ENCODE measurements at regions not wholly inside any gene's neighbourhood (a gene's known extent, or its start where the extent isn't known, plus 50 kb on each side); places are given as distances from the start of the nearest gene placed in this dataset.

GRCh38 chr15:96262549-96263489 lies 67.7 kb upstream of the NR2F2 start:
- no peaks in the 10 kb centered on the region for H3K79me2 ChIP-seq (ENCODE audit: low read length)
- H2AFZ ChIP-seq (ENCODE audit: low read length), result no peak overlapping the region
- H3K4me3 ChIP-seq (ENCODE audit: low read length), result no peak overlapping the region
- no peak for DNase-seq
- H3K9ac ChIP-seq (ENCODE audit: low read length), result no peak overlapping the region
- no peaks in the 10 kb centered on the region for H3K27me3 ChIP-seq (ENCODE audit: low read length)
- H4K20me1 ChIP-seq (ENCODE audit: insufficient read depth, low read depth, low read length), result no peaks in the 10 kb centered on the region
- H3K9me2 ChIP-seq (replicated peaks; ENCODE audit: insufficient read depth, low read length), result no peaks in the 10 kb centered on the region
- no peaks in the 10 kb centered on the region for H3K36me3 ChIP-seq (ENCODE audit: insufficient read depth, low read length)
- no peaks in the 10 kb centered on the region for H3K4me1 ChIP-seq (ENCODE audit: low read length)
- H3K9me3 ChIP-seq (ENCODE audit: low read length), result peaks cover 29% of the 10 kb centered on the region
- no peak overlapping the region for H3K4me2 ChIP-seq (ENCODE audit: low read depth, low read length, poor library complexity, severe bottlenecking)
- H3K27ac ChIP-seq (ENCODE audit: low read length), result no peak overlapping the region

- no peak overlapping the region for H3K4me3 ChIP-seq (ENCODE audit: low read length)
- no peak overlapping the region for H3K4me2 ChIP-seq (ENCODE audit: low read depth, low read length, poor library complexity, severe bottlenecking)
- no peaks in the 10 kb centered on the region for H3K9me2 ChIP-seq (replicated peaks; ENCODE audit: insufficient read depth, low read length)
- H3K79me2 ChIP-seq (ENCODE audit: low read length), result no peaks in the 10 kb centered on the region
- H3K4me1 ChIP-seq (ENCODE audit: low read length), result no peaks in the 10 kb centered on the region
- H3K9me3 ChIP-seq (ENCODE audit: low read length), result peaks cover 30% of the 10 kb centered on the region
- no peaks in the 10 kb centered on the region for H3K36me3 ChIP-seq (ENCODE audit: insufficient read depth, low read length)
- H3K27me3 ChIP-seq (ENCODE audit: low read length), result no peaks in the 10 kb centered on the region
- DNase-seq, result no peak
- H3K9ac ChIP-seq (ENCODE audit: low read length), result no peak overlapping the region
- no peak overlapping the region for H2AFZ ChIP-seq (ENCODE audit: low read length)
- H4K20me1 ChIP-seq (ENCODE audit: insufficient read depth, low read depth, low read length), result no peaks in the 10 kb centered on the region
- H3K27ac ChIP-seq (ENCODE audit: low read length), result no peak overlapping the region
Measured at GRCh38 chr15:96264351-96264798, 66.1 kb upstream of the NR2F2 start.

GRCh38 chr15:96264801-96265515 lies 65.5 kb upstream of the NR2F2 start:
- Histone ChIP-seq H3K9ac (ENCODE audit: low read length) (no peak overlapping the region), H3K4me1 (ENCODE audit: low read length) (no peaks in the 10 kb centered on the region), H3K27ac (ENCODE audit: low read length) (no peak overlapping the region), H2AFZ (ENCODE audit: low read length) (no peak overlapping the region), H3K4me3 (ENCODE audit: low read length) (no peak overlapping the region), H3K4me2 (ENCODE audit: low read depth, low read length, poor library complexity, severe bottlenecking) (no peak overlapping the region), H3K79me2 (ENCODE audit: low read length) (no peaks in the 10 kb centered on the region), H4K20me1 (ENCODE audit: insufficient read depth, low read depth, low read length) (no peaks in the 10 kb centered on the region), H3K36me3 (ENCODE audit: insufficient read depth, low read length) (no peaks in the 10 kb centered on the region), H3K9me2 (replicated peaks; ENCODE audit: insufficient read depth, low read length) (no peaks in the 10 kb centered on the region), H3K27me3 (ENCODE audit: low read length) (no peaks in the 10 kb centered on the region), H3K9me3 (ENCODE audit: low read length) (peaks cover 32% of the 10 kb centered on the region)
- no peak for DNase-seq

- H3K4me2 ChIP-seq (ENCODE audit: low read depth, low read length, poor library complexity, severe bottlenecking), result no peak overlapping the region
- no peaks in the 10 kb centered on the region for H3K4me1 ChIP-seq (ENCODE audit: low read length)
- no peaks in the 10 kb centered on the region for H3K36me3 ChIP-seq (ENCODE audit: insufficient read depth, low read length)
- no peak overlapping the region for H3K4me3 ChIP-seq (ENCODE audit: low read length)
- no peaks in the 10 kb centered on the region for H3K9me2 ChIP-seq (replicated peaks; ENCODE audit: insufficient read depth, low read length)
- DNase-seq, result no peak
- no peak overlapping the region for H3K9ac ChIP-seq (ENCODE audit: low read length)
- no peak overlapping the region for H3K27ac ChIP-seq (ENCODE audit: low read length)
- no peaks in the 10 kb centered on the region for H4K20me1 ChIP-seq (ENCODE audit: insufficient read depth, low read depth, low read length)
- peaks cover 37% of the 10 kb centered on the region for H3K9me3 ChIP-seq (ENCODE audit: low read length)
- no peaks in the 10 kb centered on the region for H3K79me2 ChIP-seq (ENCODE audit: low read length)
- H3K27me3 ChIP-seq (ENCODE audit: low read length), result no peaks in the 10 kb centered on the region
- H2AFZ ChIP-seq (ENCODE audit: low read length), result no peak overlapping the region
Measured at GRCh38 chr15:96266456-96266855, 64.0 kb upstream of the NR2F2 start.

GRCh38 chr15:96267463-96267862 lies 63.0 kb upstream of the NR2F2 start:
- Histone ChIP-seq H3K79me2 (ENCODE audit: low read length) (no peaks in the 10 kb centered on the region), H3K9me2 (replicated peaks; ENCODE audit: insufficient read depth, low read length) (no peaks in the 10 kb centered on the region), H3K36me3 (ENCODE audit: insufficient read depth, low read length) (no peaks in the 10 kb centered on the region), H3K4me1 (ENCODE audit: low read length) (no peaks in the 10 kb centered on the region), H4K20me1 (ENCODE audit: insufficient read depth, low read depth, low read length) (no peaks in the 10 kb centered on the region), H3K27me3 (ENCODE audit: low read length) (no peaks in the 10 kb centered on the region), H3K27ac (ENCODE audit: low read length) (no peak overlapping the region), H2AFZ (ENCODE audit: low read length) (no peak overlapping the region), H3K9me3 (ENCODE audit: low read length) (peaks cover 43% of the 10 kb centered on the region), H3K4me2 (ENCODE audit: low read depth, low read length, poor library complexity, severe bottlenecking) (no peak overlapping the region), H3K4me3 (ENCODE audit: low read length) (no peak overlapping the region), H3K9ac (ENCODE audit: low read length) (no peak overlapping the region)
- DNase-seq, result no peak

- no peaks in the 10 kb centered on the region for H4K20me1 ChIP-seq (ENCODE audit: insufficient read depth, low read depth, low read length)
- no peaks in the 10 kb centered on the region for H3K36me3 ChIP-seq (ENCODE audit: insufficient read depth, low read length)
- H3K27me3 ChIP-seq (ENCODE audit: low read length), result no peaks in the 10 kb centered on the region
- H3K27ac ChIP-seq (ENCODE audit: low read length), result no peak overlapping the region
- H3K9ac ChIP-seq (ENCODE audit: low read length), result no peak overlapping the region
- H3K79me2 ChIP-seq (ENCODE audit: low read length), result no peaks in the 10 kb centered on the region
- DNase-seq, result no peak
- no peaks in the 10 kb centered on the region for H3K4me1 ChIP-seq (ENCODE audit: low read length)
- no peaks in the 10 kb centered on the region for H3K9me2 ChIP-seq (replicated peaks; ENCODE audit: insufficient read depth, low read length)
- peaks cover 42% of the 10 kb centered on the region for H3K9me3 ChIP-seq (ENCODE audit: low read length)
- H3K4me3 ChIP-seq (ENCODE audit: low read length), result no peak overlapping the region
- H2AFZ ChIP-seq (ENCODE audit: low read length), result no peak overlapping the region
- no peak overlapping the region for H3K4me2 ChIP-seq (ENCODE audit: low read depth, low read length, poor library complexity, severe bottlenecking)
Measured at GRCh38 chr15:96268442-96269204, 61.9 kb upstream of the NR2F2 start.

GRCh38 chr15:96270581-96271172 lies 59.8 kb upstream of the NR2F2 start:
- DNase-seq, result no peak
- Histone ChIP-seq H3K4me2 (ENCODE audit: low read depth, low read length, poor library complexity, severe bottlenecking) (no peak overlapping the region), H2AFZ (ENCODE audit: low read length) (no peak overlapping the region), H3K27ac (ENCODE audit: low read length) (no peak overlapping the region), H3K79me2 (ENCODE audit: low read length) (no peaks in the 10 kb centered on the region), H3K9ac (ENCODE audit: low read length) (no peak overlapping the region), H3K4me1 (ENCODE audit: low read length) (no peaks in the 10 kb centered on the region), H3K27me3 (ENCODE audit: low read length) (no peaks in the 10 kb centered on the region), H3K9me3 (ENCODE audit: low read length) (peaks cover 45% of the 10 kb centered on the region), H4K20me1 (ENCODE audit: insufficient read depth, low read depth, low read length) (no peaks in the 10 kb centered on the region), H3K9me2 (replicated peaks; ENCODE audit: insufficient read depth, low read length) (no peaks in the 10 kb centered on the region), H3K36me3 (ENCODE audit: insufficient read depth, low read length) (no peaks in the 10 kb centered on the region), H3K4me3 (ENCODE audit: low read length) (no peak overlapping the region)

Measured in Karpas-422 (cell line).